ENCODE measurements at regions not wholly inside any gene's neighbourhood (a gene's known extent, or its start where the extent isn't known, plus 50 kb on each side); places are given as distances from the start of the nearest gene placed in this dataset.

GRCh38 chr1:177596485-177596884 lies 373.4 kb downstream of the SEC16B start:
- TF ChIP-seq POLR2A (IDR thresholded peaks at IDR 0.05) (no peak), POLR2AphosphoS5 (IDR thresholded peaks at IDR 0.05) (no peak)
- TF ChIP-seq, protein P1, sequence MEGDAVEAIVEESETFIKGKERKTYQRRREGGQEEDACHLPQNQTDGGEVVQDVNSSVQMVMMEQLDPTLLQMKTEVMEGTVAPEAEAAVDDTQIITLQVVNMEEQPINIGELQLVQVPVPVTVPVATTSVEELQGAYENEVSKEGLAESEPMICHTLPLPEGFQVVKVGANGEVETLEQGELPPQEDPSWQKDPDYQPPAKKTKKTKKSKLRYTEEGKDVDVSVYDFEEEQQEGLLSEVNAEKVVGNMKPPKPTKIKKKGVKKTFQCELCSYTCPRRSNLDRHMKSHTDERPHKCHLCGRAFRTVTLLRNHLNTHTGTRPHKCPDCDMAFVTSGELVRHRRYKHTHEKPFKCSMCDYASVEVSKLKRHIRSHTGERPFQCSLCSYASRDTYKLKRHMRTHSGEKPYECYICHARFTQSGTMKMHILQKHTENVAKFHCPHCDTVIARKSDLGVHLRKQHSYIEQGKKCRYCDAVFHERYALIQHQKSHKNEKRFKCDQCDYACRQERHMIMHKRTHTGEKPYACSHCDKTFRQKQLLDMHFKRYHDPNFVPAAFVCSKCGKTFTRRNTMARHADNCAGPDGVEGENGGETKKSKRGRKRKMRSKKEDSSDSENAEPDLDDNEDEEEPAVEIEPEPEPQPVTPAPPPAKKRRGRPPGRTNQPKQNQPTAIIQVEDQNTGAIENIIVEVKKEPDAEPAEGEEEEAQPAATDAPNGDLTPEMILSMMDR (IDR thresholded peaks at IDR 0.05), result no peak
